ENCODE measurements at regions not wholly inside any gene's neighbourhood (a gene's known extent, or its start where the extent isn't known, plus 50 kb on each side); places are given as distances from the start of the nearest gene placed in this dataset.
"Not testable (repeated sequence)": the region's sequence is repeated elsewhere in the genome, so short reads cannot be mapped to it uniquely, and the experiment has no call there.

- no peak for DNase-seq
Measured at GRCh38 chr7:48992816-48993215, 68.5 kb downstream of the CDC14C start.

- DNase-seq = peak; percentile 5
Measured at GRCh38 chr7:49001610-49002033, 77.3 kb downstream of the CDC14C start.

GRCh38 chr7:49010717-49011116 is 86.4 kb downstream of the CDC14C start:
- DNase-seq = no peak

GRCh38 chr7:49014870-49015269 is 90.5 kb downstream of the CDC14C start:
- no peak for DNase-seq

- no peak for DNase-seq
Measured at GRCh38 chr7:49020145-49020544, 95.8 kb downstream of the CDC14C start.

GRCh38 chr7:49022448-49022847 is 98.1 kb downstream of the CDC14C start:
- DNase-seq = no peak

- no peak for DNase-seq
Measured at GRCh38 chr7:49023345-49024328, 99.3 kb downstream of the CDC14C start.

GRCh38 chr7:49030221-49030620 is 105.9 kb downstream of the CDC14C start:
- no peak for DNase-seq

GRCh38 chr7:49033140-49033539 is 108.8 kb downstream of the CDC14C start:
- DNase-seq = not testable (repeated sequence)

GRCh38 chr7:49037346-49038210 is 113.2 kb downstream of the CDC14C start:
- no peak for DNase-seq

GRCh38 chr7:49038821-49039358 is 114.5 kb downstream of the CDC14C start:
- DNase-seq = no peak

GRCh38 chr7:49060743-49061142 is 136.4 kb downstream of the CDC14C start:
- no peak for DNase-seq

GRCh38 chr7:49074538-49074937 is 150.2 kb downstream of the CDC14C start:
- DNase-seq = no peak

GRCh38 chr7:49080896-49081475 is 156.6 kb downstream of the CDC14C start:
- no peak for DNase-seq

GRCh38 chr7:49088017-49088416 is 163.7 kb downstream of the CDC14C start:
- no peak for DNase-seq

- no peak for DNase-seq
Measured at GRCh38 chr7:49089717-49090116, 165.4 kb downstream of the CDC14C start.

- no peak for DNase-seq
Measured at GRCh38 chr7:49091089-49091488, 166.7 kb downstream of the CDC14C start.

- DNase-seq = no peak
Measured at GRCh38 chr7:49091519-49091918, 167.2 kb downstream of the CDC14C start.

- DNase-seq = no peak
Measured at GRCh38 chr7:49093218-49093617, 168.9 kb downstream of the CDC14C start.

- DNase-seq = no peak
Measured at GRCh38 chr7:49094866-49095265, 170.5 kb downstream of the CDC14C start.

- DNase-seq = no peak
Measured at GRCh38 chr7:49099587-49100326, 175.4 kb downstream of the CDC14C start.
